Right lobe of liver (tissue), 6 donors: ENCODE measurements at regions not wholly inside any gene's neighbourhood (a gene's known extent, or its start where the extent isn't known, plus 50 kb on each side); places are given as distances from the start of the nearest gene placed in this dataset.

Experiments used
- ATAC-seq, 4 donors: fragments of 200-7000 bp; cut with Tn5 transposase; one replicate each; pipeline ENCODE4 v1.9.1; 2020; ENCODE audit warnings: mild to moderate bottlenecking in 4 of 4, moderate library complexity in 4 of 4
- DNase-seq, 3 donors: peaks; one replicate each; pipeline ENCODE4 v3.0.0-alpha.2; 2020
- H3K27ac ChIP-seq, 3 donors: fragments of 200-600 bp; one replicate each; pipeline ENCODE4 v1.8.0; 2022
- H3K27me3 ChIP-seq, 2 donors: fragments of 200-600 bp; one replicate each; pipeline ENCODE4 v1.8.0; 2022
- H3K36me3 ChIP-seq, 4 donors: fragments of 200-600 bp; sonication (generic) in 1 of 4; one replicate each; pipeline versions ENCODE4 v1.5.1 to v1.8.0; 2017 to 2022; ENCODE audit warnings: control low read depth in 1 of 4
- H3K4me1 ChIP-seq, 4 donors: fragments of 200-600 bp; sonication (generic) in 1 of 4; one replicate each; pipeline versions ENCODE4 v1.5.1 to v1.8.0; 2017 to 2022; ENCODE audit warnings: control low read depth in 1 of 4
- H3K4me3 ChIP-seq, 3 donors: fragments of 200-600 bp; one replicate each; pipeline ENCODE4 v1.8.0; 2022
- H3K9me3 ChIP-seq, 4 donors: fragments of 200-600 bp; sonication (generic) in 1 of 4; one replicate each; pipeline versions ENCODE4 v1.5.1 to v1.8.0; 2017 to 2022; ENCODE audit warnings: control low read depth in 1 of 4
- CTCF ChIP-seq, 4 donors: fragments of 200-600 bp in 3 of 4; fragments of 450-650 bp in 1 of 4; IDR thresholded peaks; one replicate each; pipeline versions ENCODE4 v1.5.1 to v1.8.0; 2016 to 2022; ENCODE audit warnings: antibody characterized with exemption in 4 of 4, mild to moderate bottlenecking in 2 of 4
- POLR2A ChIP-seq: fragments of 450-650 bp; IDR thresholded peaks from one replicate; pipeline ENCODE4 v1.6.1; 2017; ENCODE audit warnings: antibody characterized with exemption, mild to moderate bottlenecking
- WGBS: methylation state at CpG from one replicate; pipeline ENCODE4 v1.1.6; 2018; ENCODE audit warnings: low coverage, low lambda C conversion rate; ENCODE audit not compliant: insufficient coverage; ENCODE audit errors: missing lambda C conversion rate; 5-methylcytosine and 5-hydroxymethylcytosine counted together
- intact Hi-C, 2 donors: fragments of 100-400 bp; cut with DNase I; formaldehyde crosslinking; loops; one replicate each; pipeline versions ENCODE4 v1.11.2 to v1.14.1; 2022
- donor health status: DM: no; HTN: yes; CAD: no.
- donor health status: DM: no; HTN: no; CAD: no.
- donor health status: DM: no; HTN: no; CAD: no.
- donor health status: DM: no; HTN: yes; CAD: no.
- donor health status: DM: no; HTN: yes; CAD: no.

- ATAC-seq, result no peak
- no peak for DNase-seq
- intact Hi-C loops, result no loop called here
- Histone ChIP-seq H3K4me1 (no peaks in the 10 kb centered on the region), H3K36me3 (no peaks in the 10 kb centered on the region), H3K4me3 (no peak overlapping the region), H3K27ac (no peak overlapping the region), H3K27me3 (no peaks in the 10 kb centered on the region), H3K9me3 (no peaks in the 10 kb centered on the region)
- WGBS, result 13% methylated on average over 1 of the region's 2 CpGs
- no peak for TF ChIP-seq POLR2A
- TF ChIP-seq CTCF (IDR thresholded peaks at IDR 0.05), result no peak
Measured at GRCh38 chr13:55571237-55571867, 1569.4 kb upstream of the PRR20A start.

DNA sequence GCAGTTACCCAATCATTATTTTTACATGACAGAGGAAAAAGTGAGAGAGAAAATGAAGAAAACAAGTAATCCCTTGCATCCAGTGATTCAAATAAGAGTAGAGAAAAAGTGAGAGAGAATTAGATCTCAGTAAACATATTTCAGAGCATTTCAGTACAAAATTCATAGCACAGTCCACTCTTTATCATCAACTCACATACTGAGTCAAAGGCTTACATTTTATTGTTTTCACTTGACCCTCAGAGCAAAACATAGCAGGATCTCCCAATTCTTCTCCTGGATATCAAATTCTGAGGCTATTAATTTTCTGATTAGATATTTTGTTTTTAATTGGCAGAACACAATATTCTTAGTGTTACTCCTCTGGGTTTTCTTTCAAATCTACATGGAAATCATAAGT is 1568.3 kb upstream of the PRR20A start:
- no peak for DNase-seq
- TF ChIP-seq POLR2A (no peak), CTCF (IDR thresholded peaks at IDR 0.05) (no peak)
- H3K9me3 ChIP-seq, result no peaks in the 10 kb centered on the region
- intact Hi-C loops, result no loop called here
- H3K4me3 ChIP-seq, result no peak overlapping the region
- ATAC-seq, result no peak
- H3K27ac ChIP-seq, result no peak overlapping the region
- H3K27me3 ChIP-seq, result no peaks in the 10 kb centered on the region
- H3K4me1 ChIP-seq, result no peaks in the 10 kb centered on the region
- H3K36me3 ChIP-seq, result no peaks in the 10 kb centered on the region

GRCh38 chr13:55572862-55573261 is 1567.9 kb upstream of the PRR20A start:
- Histone ChIP-seq H3K27ac (no peak overlapping the region), H3K4me3 (no peak overlapping the region), H3K27me3 (no peaks in the 10 kb centered on the region), H3K4me1 (no peaks in the 10 kb centered on the region), H3K36me3 (no peaks in the 10 kb centered on the region), H3K9me3 (no peaks in the 10 kb centered on the region)
- no peak for ATAC-seq
- intact Hi-C loops, result no loop called here
- WGBS, result 36% methylated on average over 2 of the region's 2 CpGs
- TF ChIP-seq CTCF (IDR thresholded peaks at IDR 0.05), result no peak
- no peak for DNase-seq

DNA sequence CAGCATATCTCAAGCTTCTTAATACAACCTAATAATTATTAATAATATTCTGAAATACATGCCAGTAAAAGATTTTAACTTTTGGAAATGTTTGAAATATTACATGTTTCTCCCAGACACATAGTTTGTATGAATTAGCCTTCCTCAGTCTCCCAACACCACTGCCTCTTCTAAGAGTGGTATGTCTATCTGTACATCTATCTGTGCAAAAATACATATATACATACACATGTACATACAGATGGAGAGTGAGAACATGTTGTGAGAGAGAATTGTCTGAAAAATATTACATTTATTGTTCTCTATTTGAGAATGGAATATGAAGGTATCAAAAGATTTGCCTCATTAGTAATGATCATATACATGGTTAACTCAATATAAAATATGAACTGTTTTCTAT is 1567.2 kb upstream of the PRR20A start:
- Histone ChIP-seq H3K27me3 (no peaks in the 10 kb centered on the region), H3K4me1 (no peaks in the 10 kb centered on the region), H3K27ac (no peak overlapping the region), H3K9me3 (no peaks in the 10 kb centered on the region), H3K36me3 (no peaks in the 10 kb centered on the region), H3K4me3 (no peak overlapping the region)
- ATAC-seq (no peak), DNase-seq (no peak)
- intact Hi-C loops, result no loop called here
- TF ChIP-seq POLR2A (no peak), CTCF (IDR thresholded peaks at IDR 0.05) (no peak)

- TF ChIP-seq CTCF (IDR thresholded peaks at IDR 0.05) (no peak), POLR2A (no peak)
- Histone ChIP-seq H3K4me3 (no peak overlapping the region), H3K27ac (no peak overlapping the region), H3K4me1 (no peaks in the 10 kb centered on the region), H3K27me3 (no peaks in the 10 kb centered on the region), H3K36me3 (no peaks in the 10 kb centered on the region), H3K9me3 (no peaks in the 10 kb centered on the region)
- ATAC-seq (no peak), DNase-seq (no peak)
- intact Hi-C loops, result no loop called here
- no CpG with 5 or more reads among the region's 4 CpGs for WGBS
Measured at GRCh38 chr13:55576389-55576788, 1564.3 kb upstream of the PRR20A start.
